SK-N-SH (cell line): ENCODE measurements at regions not wholly inside any gene's neighbourhood (a gene's known extent, or its start where the extent isn't known, plus 50 kb on each side); places are given as distances from the start of the nearest gene placed in this dataset.

ENCODE experiments used
- CTCF ChIA-PET: fragments of 300-600, 350-600 bp; formaldehyde crosslinking; extraction: SDS; loops from one replicate; lab custom pipeline; 2021; lab: Yijun Ruan, JAX
- POLR2A ChIA-PET: fragments of 350-600 bp; sonication (Branson Sonifier 250); formaldehyde crosslinking; extraction: SDS; loops from one replicate; lab custom pipeline; 2020; ENCODE audit warnings: antibody characterized with exemption, inconsistent platforms; lab: Yijun Ruan, JAX
- DNase-seq: peaks from one replicate; pipeline ENCODE4 v3.0.0; 2012
- H2AFZ ChIP-seq: fragments of 200-600 bp; sonication (generic); 2 replicates; pipeline ENCODE4 v1.8.1; 2016; ENCODE audit warnings: antibody characterized with exemption, mild to moderate bottlenecking, low read depth
- H3F3A ChIP-seq: fragments of 200-600 bp; sonication (generic); replicated peaks from 2 replicates; pipeline ENCODE3; 2016; ENCODE audit warnings: antibody characterized with exemption, mild to moderate bottlenecking; ENCODE audit not compliant: insufficient read depth
- H3K27ac ChIP-seq, 2 experiments: fragments of 200-500 bp in 1 of 2; fragments of 200-600 bp in 1 of 2; sonication (Bioruptor generic) in 1 of 2; sonication (generic), shearing (Covaris generic) in 1 of 2; 2 replicates each; pipeline versions ENCODE4 v1.5.1 to v1.6.1; 2014 to 2016; ENCODE audit warnings: low read depth in 2 of 2, inconsistent platforms in 1 of 2, low read length in 1 of 2, mild to moderate bottlenecking in 1 of 2, mixed read lengths in 1 of 2
- H3K27me3 ChIP-seq: fragments of 200-600 bp; sonication (generic), shearing (Covaris generic); 2 replicates; pipeline ENCODE4 v1.6.1; 2016; ENCODE audit warnings: mixed run types; ENCODE audit not compliant: insufficient read depth
- H3K36me3 ChIP-seq, 2 experiments: fragments of 200-500 bp in 1 of 2; fragments of 200-600 bp in 1 of 2; sonication (Bioruptor generic) in 1 of 2; sonication (generic) in 1 of 2; replicated peaks in 1 of 2; 2 replicates each; pipeline versions ENCODE3 to v1.5.1; 2014 to 2016; ENCODE audit warnings: low read length in 1 of 2, mild to moderate bottlenecking in 1 of 2; ENCODE audit not compliant: insufficient read depth in 2 of 2, control insufficient read depth in 1 of 2
- H3K4me1 ChIP-seq, 2 experiments: fragments of 200-500 bp in 1 of 2; fragments of 200-600 bp in 1 of 2; sonication (Bioruptor generic) in 1 of 2; sonication (generic), shearing (Covaris generic) in 1 of 2; 2 replicates each; pipeline versions ENCODE4 v1.5.1 to v1.6.1; 2014 to 2016; ENCODE audit warnings: low read depth in 1 of 2, low read length in 1 of 2, mixed run types in 1 of 2; ENCODE audit not compliant: insufficient read depth in 2 of 2, control insufficient read depth in 1 of 2
- H3K4me2 ChIP-seq: fragments of 200-600 bp; sonication (generic), shearing (Covaris generic); 2 replicates; pipeline ENCODE4 v1.6.1; 2017; ENCODE audit warnings: mixed run types
- H3K4me3 ChIP-seq, 2 experiments: fragments of 200-500 bp in 1 of 2; fragments of 200-600 bp in 1 of 2; sonication (Bioruptor generic) in 1 of 2; sonication (generic), shearing (Covaris generic) in 1 of 2; 2 replicates each; pipeline versions ENCODE4 v1.5.1 to v1.8.1; 2014 to 2016; ENCODE audit warnings: low read depth in 2 of 2, inconsistent platforms in 1 of 2, low read length in 1 of 2, mild to moderate bottlenecking in 1 of 2, mixed read lengths in 1 of 2, moderate library complexity in 1 of 2
- H3K79me2 ChIP-seq: fragments of 200-600 bp; sonication (generic); 2 replicates; pipeline ENCODE4 v1.8.1; 2017; ENCODE audit warnings: mild to moderate bottlenecking; ENCODE audit not compliant: insufficient read depth
- H3K9ac ChIP-seq: fragments of 200-600 bp; sonication (generic); 2 replicates; pipeline ENCODE4 v1.6.1; 2017; ENCODE audit warnings: mixed run types
- H3K9me2 ChIP-seq: fragments of 200-600 bp; sonication (generic); 2 replicates; pipeline ENCODE4 v1.6.1; 2017; ENCODE audit warnings: mixed run types
- H3K9me3 ChIP-seq: fragments of 200-600 bp; sonication (generic); 2 replicates; pipeline ENCODE4 v1.6.1; 2017; ENCODE audit warnings: mixed run types, mild to moderate bottlenecking, moderate library complexity
- H4K20me1 ChIP-seq: fragments of 200-600 bp; sonication (generic); 2 replicates; pipeline ENCODE4 v1.6.1; 2017; ENCODE audit warnings: mild to moderate bottlenecking, mixed run types; ENCODE audit not compliant: insufficient read depth
- CTCF ChIP-seq: fragments of 200-600 bp; sonication (generic); IDR thresholded peaks from 2 replicates; pipeline ENCODE4 v1.6.1; 2017; ENCODE audit warnings: antibody characterized with exemption, mild to moderate bottlenecking, moderate library complexity
- EP300 ChIP-seq, 2 experiments: IDR thresholded peaks; 2 replicates each; pipeline versions ENCODE4 v1.4.0 to v1.6.1; 2012; ENCODE audit warnings: borderline replicate concordance in 1 of 2, low read depth in 1 of 2, low read length in 1 of 2
- EZH2phosphoT487 ChIP-seq: fragments of 200-600 bp; sonication (generic); IDR thresholded peaks from 2 replicates; pipeline ENCODE4 v1.6.1; 2017; ENCODE audit warnings: low read depth, mixed run types, mild to moderate bottlenecking, antibody characterized with exemption, moderate library complexity, borderline replicate concordance
- FOSL2 ChIP-seq: IDR thresholded peaks from 2 replicates; pipeline ENCODE4 v1.4.0; 2012; ENCODE audit warnings: low read depth, mild to moderate bottlenecking, moderate library complexity, borderline replicate concordance
- FOXM1 ChIP-seq: IDR thresholded peaks from 2 replicates; pipeline ENCODE4 v1.4.0; 2012; ENCODE audit warnings: low read depth, mild to moderate bottlenecking
- GABPA ChIP-seq: IDR thresholded peaks from 2 replicates; pipeline ENCODE4 v1.4.0; 2012; ENCODE audit warnings: low read depth, mild to moderate bottlenecking
- GATA2 ChIP-seq: sonication (generic); formaldehyde crosslinking; IDR thresholded peaks from 2 replicates; pipeline ENCODE4 v1.5.0; 2020; ENCODE audit warnings: mild to moderate bottlenecking, missing genetic modification reagents
- MEF2A ChIP-seq: IDR thresholded peaks from 2 replicates; pipeline ENCODE4 v1.4.0; 2012; ENCODE audit warnings: low read depth, borderline replicate concordance
- MXI1 ChIP-seq: IDR thresholded peaks from 2 replicates; pipeline ENCODE4 v1.6.1; 2012; ENCODE audit warnings: mild to moderate bottlenecking, low read depth, low read length, improper control_type of control experiment
- NRF1 ChIP-seq: IDR thresholded peaks from 2 replicates; pipeline ENCODE4 v1.6.1; 2012; ENCODE audit warnings: low read depth, mild to moderate bottlenecking, low read length
- RAD21 ChIP-seq: IDR thresholded peaks from 2 replicates; pipeline ENCODE4 v1.6.1; 2012; ENCODE audit warnings: mild to moderate bottlenecking, low read length
- REST ChIP-seq: IDR thresholded peaks from 2 replicates; pipeline ENCODE4 v1.6.1; 2012; ENCODE audit warnings: mild to moderate bottlenecking, low read depth, low read length, moderate library complexity
- RFX5 ChIP-seq: IDR thresholded peaks from 2 replicates; pipeline ENCODE4 v1.6.1; 2012; ENCODE audit warnings: mild to moderate bottlenecking, improper control_type of control experiment, low read length
- RXRA ChIP-seq: IDR thresholded peaks from 2 replicates; pipeline ENCODE4 v1.4.0; 2012; ENCODE audit warnings: low read depth, mild to moderate bottlenecking, borderline replicate concordance
- USF1 ChIP-seq: IDR thresholded peaks from 2 replicates; pipeline ENCODE4 v1.4.0; 2012; ENCODE audit warnings: low read depth, borderline replicate concordance
- YY1 ChIP-seq: IDR thresholded peaks from 2 replicates; pipeline ENCODE4 v1.4.0; 2012; ENCODE audit warnings: low read depth, mild to moderate bottlenecking
- WGBS: methylation state at CpG from one replicate; pipeline ENCODE4 v1.1.6; 2017; ENCODE audit warnings: low lambda C conversion rate; 5-methylcytosine and 5-hydroxymethylcytosine counted together
- TF ChIP-seq, protein P1 (sequence below): IDR thresholded peaks from 2 replicates; pipeline ENCODE4 v1.4.0; 2012; ENCODE audit warnings: low read depth, borderline replicate concordance
- TF ChIP-seq, protein P2 (sequence below): IDR thresholded peaks from 2 replicates; pipeline ENCODE4 v1.4.0; 2012; ENCODE audit warnings: low read depth

DNA sequence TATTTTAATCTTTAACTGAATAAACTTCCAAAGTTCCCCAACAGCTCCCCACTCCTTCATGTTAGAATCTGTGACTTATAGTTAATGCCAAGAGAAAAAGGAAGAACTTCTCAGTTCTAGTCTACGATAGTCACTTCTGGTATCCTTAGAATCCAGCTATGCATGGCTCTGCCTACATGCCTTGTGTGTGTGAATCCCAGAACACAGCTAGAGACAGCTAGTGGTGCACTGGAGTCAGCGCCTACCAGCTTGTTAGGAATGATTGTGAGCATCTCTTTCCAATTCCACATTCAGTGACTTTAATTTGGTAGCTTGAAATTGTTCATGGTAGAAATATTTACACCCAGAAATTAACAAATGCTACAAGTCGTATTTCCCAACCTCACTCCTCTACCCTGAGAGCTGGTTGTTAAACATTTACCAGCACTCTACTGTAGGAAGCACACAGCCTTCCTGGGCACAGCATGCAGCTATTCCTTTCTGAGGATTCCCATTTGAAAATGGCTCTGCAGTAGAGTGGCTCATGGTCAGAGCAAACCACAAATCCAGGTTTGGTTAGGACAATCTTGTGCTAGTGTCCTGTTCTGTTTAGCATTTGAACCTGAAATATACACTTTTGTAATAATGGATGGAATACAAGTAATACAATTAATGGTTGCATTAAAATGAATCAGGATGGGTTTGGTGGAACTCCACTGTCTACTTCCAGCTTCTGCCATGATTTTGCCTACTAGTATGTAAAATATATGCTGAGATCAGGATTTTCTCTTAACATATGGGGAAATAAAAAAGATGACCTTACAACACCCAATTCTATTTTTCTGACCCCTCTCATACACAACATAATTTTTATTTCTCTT, 371.0 kb upstream of the GBE1 start:
- H4K20me1 ChIP-seq: no peaks in the 10 kb centered on the region
- H3K9me2 ChIP-seq: no peaks in the 10 kb centered on the region
- no peaks in the 10 kb centered on the region for H3K9me3 ChIP-seq
- H3F3A ChIP-seq: no peaks in the 10 kb centered on the region
- no peaks in the 10 kb centered on the region for H3K36me3 ChIP-seq
- no peak overlapping the region for H2AFZ ChIP-seq
- no peaks in the 10 kb centered on the region for H3K27me3 ChIP-seq
- H3K79me2 ChIP-seq: no peaks in the 10 kb centered on the region
- no peak for DNase-seq
- no peak overlapping the region for H3K9ac ChIP-seq
- no peak overlapping the region for H3K27ac ChIP-seq
- no peak overlapping the region; a peak in 1 of 4 replicates for H3K4me3 ChIP-seq
- H3K4me1 ChIP-seq: no peaks in the 10 kb centered on the region
- H3K4me2 ChIP-seq: no peak overlapping the region
- ChIA-PET POLR2A (no interaction called here), CTCF (interaction anchor here (0.6 to 3.7 kb wide), 34 partner anchors 9 to 914 kb away, joined by 3 to 30 read pairs (median 4); no protein-coding TSS in a partner anchor)
- TF ChIP-seq RAD21 (no peak), EP300 (IDR thresholded peaks at IDR 0.05; ENCODE audit: borderline replicate concordance in 1 of 2, low read depth in 1 of 2, low read length in 1 of 2) (no peak), RFX5 (no peak), NRF1 (no peak), FOXM1 (no peak), MXI1 (no peak), FOSL2 (no peak), MEF2A (no peak), USF1 (no peak), REST (no peak), GABPA (no peak), RXRA (no peak), EZH2phosphoT487 (no peak), CTCF (no peak), YY1 (no peak), GATA2 (CRISPR knock-in tag) (no peak)
- TF ChIP-seq, protein P1, sequence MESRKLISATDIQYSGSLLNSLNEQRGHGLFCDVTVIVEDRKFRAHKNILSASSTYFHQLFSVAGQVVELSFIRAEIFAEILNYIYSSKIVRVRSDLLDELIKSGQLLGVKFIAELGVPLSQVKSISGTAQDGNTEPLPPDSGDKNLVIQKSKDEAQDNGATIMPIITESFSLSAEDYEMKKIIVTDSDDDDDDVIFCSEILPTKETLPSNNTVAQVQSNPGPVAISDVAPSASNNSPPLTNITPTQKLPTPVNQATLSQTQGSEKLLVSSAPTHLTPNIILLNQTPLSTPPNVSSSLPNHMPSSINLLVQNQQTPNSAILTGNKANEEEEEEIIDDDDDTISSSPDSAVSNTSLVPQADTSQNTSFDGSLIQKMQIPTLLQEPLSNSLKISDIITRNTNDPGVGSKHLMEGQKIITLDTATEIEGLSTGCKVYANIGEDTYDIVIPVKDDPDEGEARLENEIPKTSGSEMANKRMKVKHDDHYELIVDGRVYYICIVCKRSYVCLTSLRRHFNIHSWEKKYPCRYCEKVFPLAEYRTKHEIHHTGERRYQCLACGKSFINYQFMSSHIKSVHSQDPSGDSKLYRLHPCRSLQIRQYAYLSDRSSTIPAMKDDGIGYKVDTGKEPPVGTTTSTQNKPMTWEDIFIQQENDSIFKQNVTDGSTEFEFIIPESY: no peak
- TF ChIP-seq, protein P2, sequence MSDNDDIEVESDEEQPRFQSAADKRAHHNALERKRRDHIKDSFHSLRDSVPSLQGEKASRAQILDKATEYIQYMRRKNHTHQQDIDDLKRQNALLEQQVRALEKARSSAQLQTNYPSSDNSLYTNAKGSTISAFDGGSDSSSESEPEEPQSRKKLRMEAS: no peak
- WGBS: 54% methylated on average over 3 of the region's 3 CpGs
